ENCODE measurements at regions not wholly inside any gene's neighbourhood (a gene's known extent, or its start where the extent isn't known, plus 50 kb on each side); places are given as distances from the start of the nearest gene placed in this dataset.
"Not testable (repeated sequence)": the region's sequence is repeated elsewhere in the genome, so short reads cannot be mapped to it uniquely, and the experiment has no call there.

DNA sequence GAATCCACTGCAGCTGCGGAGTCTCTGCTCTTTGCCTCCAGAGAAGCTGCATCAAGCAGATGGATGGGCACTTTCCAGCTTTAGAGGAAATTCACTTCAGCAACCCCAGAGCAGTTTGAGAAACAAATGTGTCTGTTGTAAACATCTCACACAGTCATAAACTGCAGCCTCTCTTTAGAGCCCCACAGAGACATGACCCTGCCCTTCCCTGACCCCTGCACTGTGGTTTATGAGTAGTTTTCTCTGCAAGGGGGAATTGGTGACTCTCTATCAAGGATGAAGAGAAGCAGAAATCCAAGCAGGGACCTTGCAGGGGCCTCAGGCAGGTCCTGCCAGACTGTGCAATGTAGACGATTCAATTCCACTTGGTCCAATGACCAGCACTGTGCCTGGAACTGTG lies 160.2 kb downstream of the SH2D4B start:
- DNase-seq, result no peak

GRCh38 chr10:80699602-80700039 lies 161.9 kb downstream of the SH2D4B start:
- DNase-seq, result peak; percentile 61

- no peak for DNase-seq
Measured at GRCh38 chr10:80700252-80700651, 162.6 kb downstream of the SH2D4B start.

GRCh38 chr10:80700760-80701444 lies 163.2 kb downstream of the SH2D4B start:
- no peak for DNase-seq

GRCh38 chr10:80701706-80702105 lies 164.0 kb downstream of the SH2D4B start:
- DNase-seq, result no peak

DNA sequence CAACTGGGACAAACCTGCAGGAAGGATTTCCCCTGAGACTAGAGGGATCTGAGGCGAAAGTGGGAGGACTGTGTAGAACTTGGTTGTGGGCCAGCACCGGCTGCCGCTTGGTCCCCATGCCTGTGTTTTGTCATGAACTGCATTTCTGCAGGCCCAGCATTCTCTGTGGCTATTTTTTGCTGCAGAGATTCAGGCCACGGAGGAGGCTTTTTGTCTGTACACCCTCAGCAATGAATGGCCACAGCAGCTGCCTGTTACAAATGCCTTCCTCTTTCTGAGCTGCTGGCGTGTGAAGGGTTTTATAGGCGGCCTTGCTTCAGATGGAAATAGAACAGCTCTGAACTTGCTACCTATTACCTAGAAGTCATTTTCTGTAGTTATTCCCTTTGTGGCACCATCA lies 164.4 kb downstream of the SH2D4B start:
- DNase-seq, result no peak

- DNase-seq, result no peak
Measured at GRCh38 chr10:80705899-80706298, 168.2 kb downstream of the SH2D4B start.

- DNase-seq, result no peak
Measured at GRCh38 chr10:80708185-80708584, 170.5 kb downstream of the SH2D4B start.

GRCh38 chr10:80708808-80709207 lies 171.1 kb downstream of the SH2D4B start:
- DNase-seq, result no peak

DNA sequence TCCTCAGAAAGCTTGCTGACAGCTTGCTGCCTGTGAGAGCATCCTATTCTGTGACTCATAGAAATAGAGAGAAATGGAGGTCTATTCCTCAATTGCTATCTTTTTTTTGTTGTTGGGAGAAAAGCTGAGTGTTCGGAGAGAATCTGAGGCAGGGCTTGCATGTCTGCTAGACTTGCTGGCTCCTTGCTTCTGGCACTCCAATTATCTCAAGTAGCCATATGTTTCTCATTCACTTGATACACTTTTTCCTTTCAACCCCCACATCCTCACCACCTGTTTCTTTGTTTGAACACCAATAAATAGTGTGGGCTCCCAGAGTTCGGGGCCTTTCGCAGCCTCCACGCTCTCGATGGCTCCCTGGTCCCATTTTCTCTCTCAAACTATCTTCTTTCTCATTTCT lies 172.2 kb downstream of the SH2D4B start:
- DNase-seq, result peak; percentile 89

DNA sequence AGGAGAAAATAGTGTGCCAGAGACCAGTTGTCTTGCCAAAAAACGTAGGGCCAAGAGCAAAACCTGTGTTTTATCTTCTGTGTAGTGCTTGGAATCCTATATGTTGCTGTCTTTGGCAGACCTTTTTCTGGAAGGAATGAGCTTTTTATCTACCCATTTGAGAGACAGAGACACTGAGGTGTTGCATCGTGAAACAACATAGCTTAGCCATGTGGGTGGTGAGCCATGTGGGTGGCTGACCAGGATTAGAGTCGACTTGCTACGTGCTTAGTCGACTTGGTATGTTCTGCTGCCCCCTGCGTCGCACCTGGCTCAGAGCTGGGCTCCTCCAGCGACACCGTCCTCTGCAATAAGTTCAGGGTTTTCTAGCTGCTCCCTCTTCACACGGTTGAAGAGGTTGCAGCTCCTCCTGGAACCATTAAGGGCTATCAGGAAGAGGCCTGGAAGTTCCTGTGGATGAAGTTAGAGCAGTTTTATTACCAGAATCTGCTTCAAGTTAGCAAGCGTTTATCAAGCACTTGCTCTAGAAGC lies 175.8 kb downstream of the SH2D4B start:
- DNase-seq, result no peak

- no peak for DNase-seq
Measured at GRCh38 chr10:80714566-80714965, 176.9 kb downstream of the SH2D4B start.

DNA sequence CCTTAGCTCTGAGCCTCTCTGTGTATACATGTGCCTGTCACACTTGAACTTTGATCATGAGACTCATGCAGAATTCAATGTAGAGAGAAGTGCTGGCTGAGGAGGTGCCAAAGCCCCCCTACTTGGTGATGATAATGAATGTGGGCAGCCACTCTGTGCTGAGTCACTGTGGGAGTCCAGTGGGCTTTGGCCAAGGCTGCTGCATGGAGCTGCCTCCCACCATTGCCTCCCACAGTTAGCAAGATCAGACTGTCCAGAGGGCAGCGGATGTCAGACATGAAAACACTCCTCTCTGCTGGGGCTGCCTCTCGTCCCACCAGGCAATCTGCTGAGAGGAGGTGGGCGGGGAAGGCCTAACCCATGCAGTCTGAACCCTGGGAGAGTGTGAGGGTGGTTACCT lies 180.3 kb downstream of the SH2D4B start:
- no peak for DNase-seq

- no peak for DNase-seq
Measured at GRCh38 chr10:80719935-80720334, 182.2 kb downstream of the SH2D4B start.

- DNase-seq, result no peak
Measured at GRCh38 chr10:80720549-80720948, 182.8 kb downstream of the SH2D4B start.

DNA sequence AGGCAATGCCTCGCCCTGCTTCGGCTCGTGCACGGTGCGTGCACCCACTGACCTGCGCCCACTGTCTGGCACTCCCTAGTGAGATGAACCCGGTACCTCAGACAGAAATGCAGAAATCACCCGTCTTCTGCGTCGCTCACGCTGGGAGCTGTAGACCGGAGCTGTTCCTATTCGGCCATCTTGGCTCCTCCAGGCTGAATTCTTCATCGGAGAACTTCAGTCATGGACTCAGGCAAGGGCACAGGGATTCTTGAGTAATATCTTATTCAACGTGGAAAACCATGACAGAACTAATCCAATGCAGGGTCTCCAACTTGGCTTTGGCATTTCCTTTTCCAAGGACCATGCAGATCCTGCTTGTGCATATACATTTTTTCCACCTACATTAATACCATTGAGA lies 190.7 kb downstream of the SH2D4B start:
- not testable (repeated sequence) for DNase-seq

DNA sequence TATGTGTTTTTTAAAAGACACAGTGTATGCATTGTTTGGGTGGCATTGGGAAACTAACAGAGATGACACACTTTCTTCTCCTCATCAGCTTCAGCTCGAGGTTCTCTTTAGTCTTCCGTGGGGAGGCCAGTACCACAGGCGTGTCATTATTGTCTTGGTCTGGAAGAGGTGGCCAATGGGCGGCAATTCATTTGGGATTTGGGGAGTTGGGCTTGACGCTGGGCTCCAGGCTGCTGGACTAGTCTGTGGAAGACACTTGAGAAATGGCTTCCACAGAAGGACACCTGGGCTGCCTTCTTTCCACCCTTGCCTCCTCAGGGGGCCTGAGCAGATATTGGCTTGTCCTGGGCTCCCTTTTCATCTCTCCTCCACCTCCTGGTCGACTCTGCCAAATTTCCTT lies 192.2 kb downstream of the SH2D4B start:
- no peak for DNase-seq

- no peak for DNase-seq
Measured at GRCh38 chr10:80730522-80730921, 192.8 kb downstream of the SH2D4B start.

DNA sequence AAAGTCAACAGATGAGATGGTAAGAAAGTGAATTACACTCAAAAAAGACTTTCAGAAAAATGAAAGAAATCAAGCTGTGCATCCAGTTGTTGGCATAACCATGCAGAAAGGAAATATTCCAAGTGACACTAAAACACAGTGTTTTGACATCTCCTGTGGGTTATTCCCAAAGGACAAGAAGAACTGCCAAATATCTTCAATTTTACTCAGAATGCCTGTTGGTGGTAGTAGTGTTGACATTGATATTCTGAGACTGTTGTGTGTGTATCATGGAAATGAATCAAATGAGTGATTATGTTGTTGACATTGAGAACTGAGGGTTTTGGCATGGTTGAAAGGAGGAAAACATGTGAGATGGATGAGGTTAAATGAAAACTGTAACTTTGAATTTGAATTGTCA lies 196.9 kb downstream of the SH2D4B start:
- DNase-seq, result no peak

DNA sequence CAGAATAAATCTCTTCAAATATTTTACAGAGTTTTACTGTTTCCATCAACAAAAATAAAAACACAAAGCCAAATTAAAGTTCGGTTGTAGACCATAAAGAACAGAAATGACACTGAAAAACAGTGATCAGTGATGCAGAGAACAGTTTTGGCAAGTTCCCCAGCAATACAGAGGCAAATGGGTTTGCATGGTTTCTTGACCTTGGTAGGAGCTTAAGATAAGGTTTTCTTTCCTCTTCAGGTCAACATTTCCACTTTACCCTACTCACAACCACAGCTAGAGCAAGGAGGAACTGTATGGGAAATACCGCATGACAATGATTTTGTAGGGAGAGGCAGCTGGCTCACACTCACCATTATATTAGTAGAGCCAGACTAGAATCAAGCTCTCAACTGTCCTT lies 199.5 kb downstream of the SH2D4B start:
- no peak for DNase-seq

- no peak for DNase-seq
Measured at GRCh38 chr10:80739328-80739727, 201.6 kb downstream of the SH2D4B start.

DNA sequence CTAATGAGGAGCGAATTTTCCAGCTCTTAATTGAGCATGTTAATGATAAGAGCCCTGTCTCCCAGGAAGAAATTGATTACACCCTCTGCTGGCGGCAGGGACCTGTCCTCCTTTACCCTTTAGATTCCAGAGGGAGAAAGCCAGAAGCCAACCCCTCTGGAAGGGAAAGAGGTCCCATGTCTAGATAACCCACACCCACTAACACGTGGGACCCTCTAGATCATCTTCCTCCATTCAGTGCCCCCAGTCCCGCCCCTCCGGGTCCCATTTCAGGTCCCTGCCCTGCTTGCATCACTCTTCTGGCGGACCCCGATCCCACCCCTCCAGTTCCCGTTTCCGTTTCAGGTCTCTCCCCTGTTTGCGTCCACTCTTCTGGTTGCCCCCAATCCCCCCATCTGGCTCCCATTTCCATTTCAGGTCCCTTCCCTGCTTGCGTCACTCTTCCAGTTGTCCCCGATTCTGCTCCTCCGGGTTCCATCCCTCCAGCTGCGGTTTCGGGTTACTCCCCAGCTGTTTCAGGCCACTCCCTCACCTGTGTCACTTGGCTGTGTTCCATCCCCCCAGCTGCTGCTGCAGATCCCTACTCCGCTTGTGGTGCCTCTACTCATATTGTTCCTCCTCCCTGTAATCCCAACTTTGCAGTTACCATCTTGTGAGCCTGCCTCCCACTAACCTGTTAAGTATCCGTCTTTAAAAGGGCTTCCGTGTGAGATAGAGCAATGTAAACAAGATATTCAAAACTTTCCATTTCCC lies 202.4 kb downstream of the SH2D4B start:
- DNase-seq, result peak; percentile 74

GRCh38 chr10:80741278-80741677 lies 203.6 kb downstream of the SH2D4B start:
- DNase-seq, result no peak

GRCh38 chr10:80750268-80750667 lies 212.6 kb downstream of the SH2D4B start:
- DNase-seq, result no peak
